ENCODE measurements at regions not wholly inside any gene's neighbourhood (a gene's known extent, or its start where the extent isn't known, plus 50 kb on each side); places are given as distances from the start of the nearest gene placed in this dataset.

DNA sequence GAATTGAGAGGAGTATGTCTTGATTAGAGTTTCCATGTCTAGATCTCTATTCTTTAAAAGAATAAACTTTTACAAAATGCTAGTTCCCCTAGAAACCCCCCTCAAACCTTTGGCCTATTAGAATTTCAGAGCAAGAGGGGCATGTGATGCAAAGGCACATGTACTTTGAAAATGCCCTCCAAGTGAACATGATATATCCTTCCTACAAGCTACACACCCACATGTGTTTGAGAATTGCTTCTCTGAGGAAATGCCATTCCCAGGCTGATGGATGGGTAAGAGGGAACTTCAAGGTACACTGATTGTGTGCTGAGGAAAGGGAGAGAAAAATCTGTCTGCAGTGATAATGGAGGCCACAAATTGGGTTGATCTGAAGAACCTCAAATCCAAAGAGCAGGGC, 59.5 kb upstream of the PSMA1 start:
- CTCF ChIA-PET: no interaction called here
- Histone ChIP-seq H3K36me3 (ENCODE audit: insufficient read depth, low read length, poor library complexity, severe bottlenecking) (no peaks in the 10 kb centered on the region), H3K4me1 (ENCODE audit: insufficient read depth, low read length, poor library complexity, severe bottlenecking) (no peaks in the 10 kb centered on the region), H3K27me3 (replicated peaks; ENCODE audit: insufficient read depth, low read depth, low read length, poor library complexity) (no peaks in the 10 kb centered on the region), H3K4me3 (ENCODE audit: low read depth, low read length, poor library complexity, severe bottlenecking) (no peak overlapping the region), H3K27ac (ENCODE audit: low read depth, low read length, poor library complexity, severe bottlenecking) (no peak overlapping the region), H3K9me3 (ENCODE audit: low read depth, low read length, poor library complexity, severe bottlenecking) (no peaks in the 10 kb centered on the region)
- POLR2A ChIA-PET (ENCODE audit: low non-redundant PET): no interaction called here
- intact Hi-C loops (cut with micrococcal nuclease; ENCODE audit: unreplicated experiment): loop anchor here (10.0 kb wide), 1 partner anchor 65 kb away; the partner anchor contains the start of gene PDE3B
- BruUV-seq (replicated peaks): no TSS peak
- TF ChIP-seq, protein P1, sequence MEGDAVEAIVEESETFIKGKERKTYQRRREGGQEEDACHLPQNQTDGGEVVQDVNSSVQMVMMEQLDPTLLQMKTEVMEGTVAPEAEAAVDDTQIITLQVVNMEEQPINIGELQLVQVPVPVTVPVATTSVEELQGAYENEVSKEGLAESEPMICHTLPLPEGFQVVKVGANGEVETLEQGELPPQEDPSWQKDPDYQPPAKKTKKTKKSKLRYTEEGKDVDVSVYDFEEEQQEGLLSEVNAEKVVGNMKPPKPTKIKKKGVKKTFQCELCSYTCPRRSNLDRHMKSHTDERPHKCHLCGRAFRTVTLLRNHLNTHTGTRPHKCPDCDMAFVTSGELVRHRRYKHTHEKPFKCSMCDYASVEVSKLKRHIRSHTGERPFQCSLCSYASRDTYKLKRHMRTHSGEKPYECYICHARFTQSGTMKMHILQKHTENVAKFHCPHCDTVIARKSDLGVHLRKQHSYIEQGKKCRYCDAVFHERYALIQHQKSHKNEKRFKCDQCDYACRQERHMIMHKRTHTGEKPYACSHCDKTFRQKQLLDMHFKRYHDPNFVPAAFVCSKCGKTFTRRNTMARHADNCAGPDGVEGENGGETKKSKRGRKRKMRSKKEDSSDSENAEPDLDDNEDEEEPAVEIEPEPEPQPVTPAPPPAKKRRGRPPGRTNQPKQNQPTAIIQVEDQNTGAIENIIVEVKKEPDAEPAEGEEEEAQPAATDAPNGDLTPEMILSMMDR (conservative IDR thresholded peaks at IDR 0.05; ENCODE audit: low read depth, low read length): no peak
- no peak for TF ChIP-seq EZH2 (IDR thresholded peaks at IDR 0.05; ENCODE audit: borderline replicate concordance, low read depth, low read length, poor library complexity, severe bottlenecking)
- no peak for DNase-seq (ENCODE audit: low spot score)

DNA sequence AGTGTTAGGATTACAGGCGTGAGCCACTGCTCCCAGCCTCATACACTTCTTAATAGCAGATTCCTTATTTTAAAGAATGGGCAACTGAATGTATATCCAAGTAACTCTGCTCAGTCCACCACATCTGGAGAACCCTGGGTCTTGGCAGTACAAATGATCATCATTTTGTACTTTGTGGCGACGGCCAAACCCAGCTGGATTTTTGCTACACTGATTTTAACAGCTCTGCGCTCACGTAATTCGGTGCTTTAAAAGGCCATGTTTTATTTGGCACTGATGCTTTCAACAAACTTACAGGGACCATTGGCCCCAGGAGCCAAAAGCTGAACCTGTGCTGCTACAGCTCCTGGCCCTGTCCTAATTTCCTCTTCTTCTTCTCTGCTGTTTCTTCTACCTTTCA, 60.8 kb upstream of the PDE3B start:
- ChIA-PET POLR2A (ENCODE audit: low non-redundant PET) (no interaction called here), CTCF (no interaction called here)
- no peak for DNase-seq (ENCODE audit: low spot score)
- no peak overlapping the region for H3K4me3 ChIP-seq (ENCODE audit: low read depth, low read length, poor library complexity, severe bottlenecking)
- intact Hi-C loops (cut with micrococcal nuclease; ENCODE audit: unreplicated experiment): loop anchor here (10.0 kb wide), 1 partner anchor 62 kb away; the partner anchor contains the start of gene PDE3B
- TF ChIP-seq EZH2 (IDR thresholded peaks at IDR 0.05; ENCODE audit: borderline replicate concordance, low read depth, low read length, poor library complexity, severe bottlenecking): no peak
- TF ChIP-seq, protein P1 (conservative IDR thresholded peaks at IDR 0.05; ENCODE audit: low read depth, low read length): no peak
- no peaks in the 10 kb centered on the region for H3K9me3 ChIP-seq (ENCODE audit: low read depth, low read length, poor library complexity, severe bottlenecking)
- no TSS peak for BruUV-seq (replicated peaks)
- H3K27ac ChIP-seq (ENCODE audit: low read depth, low read length, poor library complexity, severe bottlenecking): no peak overlapping the region
- H3K4me1 ChIP-seq (ENCODE audit: insufficient read depth, low read length, poor library complexity, severe bottlenecking): no peaks in the 10 kb centered on the region
- no peaks in the 10 kb centered on the region for H3K36me3 ChIP-seq (ENCODE audit: insufficient read depth, low read length, poor library complexity, severe bottlenecking)
- no peaks in the 10 kb centered on the region for H3K27me3 ChIP-seq (replicated peaks; ENCODE audit: insufficient read depth, low read depth, low read length, poor library complexity)

DNA sequence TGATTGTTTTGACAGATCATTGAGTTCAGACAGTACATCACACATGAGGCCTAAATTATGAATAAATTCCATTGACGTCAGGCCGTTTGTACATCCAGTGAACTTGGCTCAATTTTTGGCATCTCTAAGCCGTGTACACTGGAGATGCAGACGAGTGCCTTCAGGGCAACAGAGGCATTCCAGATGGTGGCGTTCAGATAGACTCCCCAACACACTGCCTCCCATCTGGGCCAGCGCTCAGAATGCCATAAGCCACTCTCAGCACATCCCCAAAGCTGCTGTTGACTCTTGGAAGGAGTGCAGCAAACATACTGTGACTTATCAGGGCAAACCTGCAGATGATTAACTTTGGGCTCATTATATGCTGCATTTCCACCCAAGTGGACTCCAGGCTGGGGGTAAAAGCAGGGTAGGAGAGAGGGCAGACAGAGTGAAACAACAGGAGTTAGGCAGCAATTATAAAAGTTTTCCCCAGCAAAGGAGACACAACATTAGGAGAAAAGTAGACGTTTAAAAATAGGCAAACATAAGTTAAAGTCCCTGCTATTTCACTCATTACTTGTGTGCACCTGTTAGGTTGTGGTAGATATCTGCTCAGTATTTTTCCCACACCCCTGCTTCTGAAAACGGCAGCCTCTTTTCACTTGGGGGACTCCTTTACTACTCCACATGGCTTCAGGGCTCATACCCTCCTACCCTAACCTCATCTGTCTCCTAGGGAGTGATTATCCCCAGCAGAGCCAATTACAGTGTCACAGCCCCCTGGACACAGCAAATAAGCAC, 60.2 kb upstream of the PDE3B start:
- no peak overlapping the region for H3K4me3 ChIP-seq (ENCODE audit: low read depth, low read length, poor library complexity, severe bottlenecking)
- no peaks in the 10 kb centered on the region for H3K27me3 ChIP-seq (replicated peaks; ENCODE audit: insufficient read depth, low read depth, low read length, poor library complexity)
- BruUV-seq (replicated peaks): no TSS peak
- DNase-seq (ENCODE audit: low spot score): no peak
- intact Hi-C loops (cut with micrococcal nuclease; ENCODE audit: unreplicated experiment): loop anchor here (10.0 kb wide), 1 partner anchor 61 kb away; the partner anchor contains the start of gene PDE3B
- no peak overlapping the region for H3K27ac ChIP-seq (ENCODE audit: low read depth, low read length, poor library complexity, severe bottlenecking)
- no peaks in the 10 kb centered on the region for H3K9me3 ChIP-seq (ENCODE audit: low read depth, low read length, poor library complexity, severe bottlenecking)
- H3K36me3 ChIP-seq (ENCODE audit: insufficient read depth, low read length, poor library complexity, severe bottlenecking): no peaks in the 10 kb centered on the region
- TF ChIP-seq EZH2 (IDR thresholded peaks at IDR 0.05; ENCODE audit: borderline replicate concordance, low read depth, low read length, poor library complexity, severe bottlenecking): no peak
- TF ChIP-seq, protein P1 (conservative IDR thresholded peaks at IDR 0.05; ENCODE audit: low read depth, low read length): no peak
- POLR2A ChIA-PET (ENCODE audit: low non-redundant PET): no interaction called here
- H3K4me1 ChIP-seq (ENCODE audit: insufficient read depth, low read length, poor library complexity, severe bottlenecking): no peaks in the 10 kb centered on the region
- CTCF ChIA-PET: no interaction called here
